SJCRH30 (cell line): ENCODE measurements at regions not wholly inside any gene's neighbourhood (a gene's known extent, or its start where the extent isn't known, plus 50 kb on each side); places are given as distances from the start of the nearest gene placed in this dataset.

Experiments used
- DNase-seq, 2 experiments: peaks; one replicate each; pipeline ENCODE4 v3.0.0-alpha.2; 2015 to 2020
- H3K27ac ChIP-seq: fragments of 250-450 bp; sonication (Bioruptor Pico); 2 replicates; pipeline ENCODE4 v1.5.1; 2020; ENCODE audit warnings: mild to moderate bottlenecking, moderate library complexity
- H3K27me3 ChIP-seq: fragments of 250-450 bp; sonication (Bioruptor Pico); 2 replicates; pipeline ENCODE4 v1.5.1; 2020; ENCODE audit warnings: mild to moderate bottlenecking, moderate library complexity
- H3K36me3 ChIP-seq: fragments of 250-450 bp; sonication (Bioruptor Pico); 2 replicates; pipeline ENCODE4 v1.5.1; 2020; ENCODE audit warnings: mild to moderate bottlenecking, moderate library complexity
- H3K4me1 ChIP-seq: fragments of 250-450 bp; sonication (Bioruptor Pico); 2 replicates; pipeline ENCODE4 v1.5.1; 2020; ENCODE audit warnings: mild to moderate bottlenecking, moderate library complexity
- H3K4me3 ChIP-seq: fragments of 250-450 bp; sonication (Bioruptor Pico); 2 replicates; pipeline ENCODE4 v1.5.1; 2020; ENCODE audit warnings: mild to moderate bottlenecking, moderate library complexity
- H3K9me3 ChIP-seq: fragments of 250-450 bp; sonication (Bioruptor Pico); replicated peaks from 2 replicates; pipeline ENCODE4 v1.5.1; 2020; ENCODE audit warnings: mild to moderate bottlenecking, moderate library complexity

DNA sequence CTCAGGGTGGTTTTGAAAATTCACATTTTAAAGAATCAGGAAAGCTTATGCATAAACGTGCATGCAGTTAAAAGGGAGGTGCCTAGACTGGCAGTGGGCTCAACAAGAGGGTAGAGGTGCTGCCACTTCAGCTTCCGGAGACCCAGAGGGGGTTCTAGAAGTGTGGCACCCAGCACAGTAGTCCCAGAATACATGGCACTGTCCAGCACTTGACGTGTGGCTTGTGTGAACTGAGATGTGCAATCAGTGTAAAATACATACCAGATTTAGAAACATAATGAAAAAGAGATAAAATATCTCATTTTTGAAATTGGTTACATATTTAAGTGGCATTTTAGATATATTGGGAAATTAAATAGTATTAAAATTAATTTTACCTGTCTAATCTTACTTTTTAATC is 89.3 kb downstream of the RIN2 start:
- Histone ChIP-seq H3K4me1 (peaks cover 12% of the 10 kb centered on the region), H3K9me3 (peaks cover 6% of the 10 kb centered on the region), H3K36me3 (no peaks in the 10 kb centered on the region), H3K4me3 (no peak overlapping the region), H3K27ac (no peak overlapping the region), H3K27me3 (no peaks in the 10 kb centered on the region)
- no peak for DNase-seq

DNA sequence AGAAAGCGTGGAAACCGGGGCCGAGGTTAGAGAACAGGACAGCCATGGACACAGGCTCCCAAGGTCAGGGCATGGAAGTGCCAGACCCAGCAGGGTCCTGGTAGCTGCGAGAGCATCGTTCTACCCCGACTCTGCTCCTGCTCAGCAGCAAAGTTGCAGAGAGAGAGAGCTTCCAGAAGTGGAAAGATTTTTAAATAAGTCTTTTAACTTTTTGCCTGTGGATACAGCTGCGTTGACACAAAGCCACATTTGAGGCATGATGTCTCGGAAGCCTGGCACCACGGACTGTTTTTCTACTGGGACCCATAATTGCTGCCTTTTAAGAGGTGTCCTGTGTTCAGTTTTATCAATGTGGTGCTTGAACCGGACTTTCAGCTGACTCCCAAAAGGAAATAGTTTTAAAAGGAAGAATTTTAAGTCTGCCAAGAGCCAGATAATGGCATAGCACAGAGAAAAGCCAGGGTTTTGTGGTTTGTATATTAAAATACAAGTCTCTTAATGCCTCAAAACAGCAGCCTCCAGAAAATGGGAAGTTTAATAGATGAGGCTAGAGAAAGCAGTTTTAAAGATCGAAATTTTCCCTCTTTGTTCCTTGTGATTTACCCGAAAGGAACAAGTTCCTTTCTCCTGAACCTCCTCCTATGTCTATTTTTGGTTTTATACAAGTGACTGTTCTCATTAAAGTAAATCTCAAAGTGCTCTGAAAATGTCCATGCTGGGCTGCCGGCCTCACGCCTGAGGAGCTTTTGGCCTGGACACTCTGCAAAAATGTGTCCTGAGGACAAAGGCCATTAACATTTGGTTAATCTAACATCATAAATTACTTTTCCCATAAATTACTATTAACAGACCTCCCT is 91.5 kb downstream of the RIN2 start:
- H3K4me3 ChIP-seq, result no peak overlapping the region
- no peak for DNase-seq
- no peaks in the 10 kb centered on the region for H3K36me3 ChIP-seq
- peaks cover 6% of the 10 kb centered on the region for H3K9me3 ChIP-seq
- H3K27ac ChIP-seq, result no peak overlapping the region
- H3K27me3 ChIP-seq, result no peaks in the 10 kb centered on the region
- peaks cover 12% of the 10 kb centered on the region for H3K4me1 ChIP-seq

DNA sequence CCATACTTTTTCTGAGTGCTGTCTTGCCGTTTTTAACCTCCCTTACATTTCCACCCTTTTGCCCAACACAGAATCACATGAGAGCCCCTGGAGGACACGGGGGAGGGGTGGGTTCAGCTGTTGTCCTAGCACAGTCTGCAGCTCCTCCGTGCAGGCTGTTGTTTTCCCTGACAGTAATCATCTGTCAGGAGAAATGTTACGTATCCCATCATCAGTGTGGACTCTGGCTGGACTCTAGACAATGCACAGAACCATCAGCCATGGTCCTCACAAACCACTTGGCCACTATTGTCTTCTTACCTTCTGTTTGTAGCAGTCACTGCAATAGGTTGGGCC is 92.1 kb downstream of the RIN2 start:
- peaks cover 12% of the 10 kb centered on the region for H3K4me1 ChIP-seq
- H3K4me3 ChIP-seq, result no peak overlapping the region
- no peaks in the 10 kb centered on the region for H3K27me3 ChIP-seq
- H3K9me3 ChIP-seq, result peaks cover 4% of the 10 kb centered on the region
- peak; percentile 62 to 68 for DNase-seq
- H3K27ac ChIP-seq, result no peak overlapping the region
- no peaks in the 10 kb centered on the region for H3K36me3 ChIP-seq

DNA sequence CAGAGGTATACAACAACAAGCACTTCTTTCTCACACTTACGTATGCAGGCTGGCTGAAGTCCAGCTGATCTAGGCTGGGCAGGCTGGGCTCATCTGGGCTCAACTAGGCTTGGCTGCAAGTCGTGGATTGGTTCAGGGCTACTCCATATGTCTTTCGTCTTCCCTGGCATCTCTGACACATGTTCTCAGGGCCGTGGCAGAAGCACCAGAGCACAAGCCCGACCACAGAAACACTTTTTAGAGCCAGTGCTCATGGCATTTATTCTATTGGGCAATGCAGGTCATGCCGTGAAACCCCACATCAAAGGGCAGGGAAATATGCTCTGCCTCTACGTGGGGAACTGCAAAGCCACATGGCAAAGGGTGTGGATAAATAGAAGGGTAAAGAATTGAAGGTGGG is 93.8 kb downstream of the RIN2 start:
- Histone ChIP-seq H3K36me3 (no peaks in the 10 kb centered on the region), H3K27ac (no peak overlapping the region), H3K9me3 (peaks cover 3% of the 10 kb centered on the region), H3K4me3 (no peak overlapping the region), H3K27me3 (no peaks in the 10 kb centered on the region), H3K4me1 (peaks cover 12% of the 10 kb centered on the region)
- DNase-seq, result no peak

DNA sequence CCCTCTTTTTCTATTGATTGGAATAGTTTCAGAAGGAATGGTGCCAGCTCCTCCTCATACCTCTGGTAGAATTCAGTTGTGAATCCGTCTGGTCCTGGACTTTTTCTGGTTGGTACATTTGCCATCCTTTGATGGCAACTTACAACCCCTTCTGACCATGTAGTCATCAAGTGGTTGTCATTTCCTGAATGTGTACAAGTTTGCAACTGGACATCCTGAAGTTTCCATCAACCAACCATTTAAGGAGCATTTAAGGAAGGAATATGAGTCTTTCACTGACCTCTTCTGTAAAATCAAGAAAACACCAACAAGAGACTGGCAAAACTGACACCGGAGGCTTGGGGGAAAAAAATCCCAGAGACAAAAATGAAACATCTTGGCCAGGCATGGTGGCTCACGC is 97.4 kb downstream of the RIN2 start:
- DNase-seq, result no peak

DNA sequence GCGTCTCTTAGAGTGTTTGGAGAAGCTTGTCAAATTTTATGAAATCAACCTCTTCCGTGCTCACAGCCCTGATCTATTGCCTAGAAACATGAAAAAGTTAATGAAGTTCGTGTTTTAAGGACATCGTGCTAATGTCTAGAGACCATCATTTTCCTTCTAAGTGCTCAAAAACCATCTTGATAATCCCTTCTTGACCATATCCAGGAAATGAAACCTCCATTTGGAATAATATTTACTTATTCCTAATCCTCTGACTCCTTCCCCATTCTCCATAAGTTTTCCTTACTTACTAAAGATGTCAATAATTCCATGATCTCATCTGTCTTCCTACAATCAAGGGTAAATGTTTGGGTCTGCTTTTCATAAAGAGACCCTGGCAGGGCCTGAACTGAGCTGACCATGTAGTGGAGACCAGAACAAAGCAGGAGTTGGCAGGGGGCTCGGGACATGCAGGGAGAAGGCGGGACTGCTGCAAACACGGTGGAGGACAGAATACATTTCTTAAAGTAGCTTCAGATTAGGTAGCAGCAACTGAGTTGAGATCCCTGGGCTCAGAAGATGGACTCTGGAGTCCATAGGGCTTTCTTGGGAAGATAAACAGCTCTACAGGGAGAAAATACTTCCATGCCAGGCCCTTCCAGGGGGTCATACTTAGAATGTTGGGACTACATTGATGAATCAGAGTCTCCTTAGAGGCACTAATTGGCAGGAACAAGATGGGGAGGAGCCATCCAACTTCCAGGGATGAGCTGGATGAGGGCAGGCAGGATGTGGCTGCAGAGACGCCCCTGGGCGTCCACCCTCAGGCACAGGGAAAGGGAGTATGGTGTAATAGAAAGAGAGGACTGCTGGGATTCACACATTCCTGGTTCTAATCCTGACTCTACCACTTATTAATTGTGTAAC is 100.7 kb downstream of the RIN2 start:
- Histone ChIP-seq H3K4me3 (no peak overlapping the region), H3K4me1 (peaks cover 3% of the 10 kb centered on the region; the same call in 1 of the 2 replicates), H3K27ac (no peak overlapping the region), H3K36me3 (no peaks in the 10 kb centered on the region), H3K27me3 (no peaks in the 10 kb centered on the region), H3K9me3 (no peaks in the 10 kb centered on the region)
- no peak for DNase-seq

More for the DNA sequence above, 97.4 kb downstream of the RIN2 start:
- Histone ChIP-seq H3K27ac (no peak overlapping the region), H3K4me3 (no peak overlapping the region), H3K9me3 (no peaks in the 10 kb centered on the region; the same call in 1 of the 2 replicates), H3K27me3 (no peaks in the 10 kb centered on the region), H3K4me1 (no peaks in the 10 kb centered on the region; the same call in none of the 2 replicates), H3K36me3 (no peaks in the 10 kb centered on the region)

DNA sequence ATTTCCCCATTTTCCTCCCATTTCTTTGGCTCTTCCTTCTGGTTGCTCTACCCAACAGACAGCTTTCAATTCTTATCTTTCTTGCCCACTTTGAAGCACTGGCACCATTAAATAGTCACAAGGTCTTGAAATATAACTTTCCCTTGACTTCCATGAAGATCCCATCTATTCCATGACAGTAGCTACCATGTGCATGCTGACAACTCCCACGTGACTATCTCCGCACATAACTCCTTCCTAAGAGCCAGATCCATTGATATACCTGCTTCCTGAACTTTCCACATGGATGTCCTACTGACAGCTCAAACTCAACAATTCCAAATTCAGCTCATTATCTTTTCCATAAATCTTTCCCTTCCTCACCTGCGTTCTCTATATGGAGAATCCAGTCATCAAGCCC is 101.4 kb downstream of the RIN2 start:
- no peaks in the 10 kb centered on the region for H3K9me3 ChIP-seq
- no peak overlapping the region for H3K4me3 ChIP-seq
- H3K27me3 ChIP-seq, result no peaks in the 10 kb centered on the region
- H3K27ac ChIP-seq, result no peak overlapping the region
- H3K4me1 ChIP-seq, result peaks cover 4% of the 10 kb centered on the region; the same call in 1 of the 2 replicates
- DNase-seq, result no peak
- no peaks in the 10 kb centered on the region for H3K36me3 ChIP-seq

DNA sequence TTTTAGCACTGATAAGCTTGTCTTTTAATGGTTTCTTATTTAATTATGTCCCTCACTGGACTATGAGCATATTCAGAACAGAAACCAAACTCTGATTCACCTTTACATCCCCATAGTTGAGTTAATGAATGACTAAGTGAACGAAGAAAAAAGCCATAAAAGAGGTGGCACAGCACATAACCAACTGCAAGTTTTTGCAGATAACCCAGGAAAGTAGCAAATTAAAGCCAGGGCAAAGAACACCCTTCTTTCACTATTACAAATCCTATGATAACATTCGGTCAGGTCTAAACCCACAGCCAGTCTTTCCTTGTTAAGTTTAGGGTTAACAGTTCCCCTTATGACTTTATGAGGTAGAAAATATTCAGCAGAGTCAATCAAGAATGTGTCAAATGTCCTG is 102.7 kb downstream of the RIN2 start:
- H3K27me3 ChIP-seq, result no peaks in the 10 kb centered on the region
- H3K4me3 ChIP-seq, result no peak overlapping the region
- no peaks in the 10 kb centered on the region for H3K36me3 ChIP-seq
- DNase-seq, result no peak
- peaks cover 4% of the 10 kb centered on the region; the same call in 1 of the 2 replicates for H3K4me1 ChIP-seq
- H3K27ac ChIP-seq, result no peak overlapping the region
- H3K9me3 ChIP-seq, result no peaks in the 10 kb centered on the region

DNA sequence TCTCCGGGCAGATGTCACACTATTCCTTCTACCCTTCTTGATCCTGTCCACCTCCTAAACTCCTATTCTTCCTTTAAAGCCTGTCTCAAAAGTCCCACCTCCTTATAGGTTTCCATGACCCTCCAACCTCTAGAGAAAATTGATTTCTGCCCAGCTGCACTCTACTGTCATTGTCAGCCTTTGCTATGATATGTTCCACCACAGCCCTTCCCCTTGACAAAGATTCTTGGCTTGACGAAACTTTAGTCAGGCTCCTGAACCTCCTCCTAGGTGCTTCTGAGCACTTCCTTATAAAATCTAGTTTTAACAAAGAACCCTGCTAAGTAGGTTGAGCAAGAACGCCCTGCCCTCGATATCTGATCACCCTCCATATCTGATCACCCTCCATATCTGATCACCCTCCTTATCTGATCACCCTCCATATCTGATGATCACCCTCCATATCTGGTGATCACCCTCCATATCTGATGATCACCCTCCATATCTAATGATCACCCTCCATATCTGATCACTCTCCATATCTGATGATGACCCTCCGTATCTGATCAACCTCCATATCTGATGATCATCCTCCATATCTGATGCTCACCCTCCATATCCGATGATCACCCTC is 103.2 kb downstream of the RIN2 start:
- no peaks in the 10 kb centered on the region for H3K36me3 ChIP-seq
- no peak for DNase-seq

DNA sequence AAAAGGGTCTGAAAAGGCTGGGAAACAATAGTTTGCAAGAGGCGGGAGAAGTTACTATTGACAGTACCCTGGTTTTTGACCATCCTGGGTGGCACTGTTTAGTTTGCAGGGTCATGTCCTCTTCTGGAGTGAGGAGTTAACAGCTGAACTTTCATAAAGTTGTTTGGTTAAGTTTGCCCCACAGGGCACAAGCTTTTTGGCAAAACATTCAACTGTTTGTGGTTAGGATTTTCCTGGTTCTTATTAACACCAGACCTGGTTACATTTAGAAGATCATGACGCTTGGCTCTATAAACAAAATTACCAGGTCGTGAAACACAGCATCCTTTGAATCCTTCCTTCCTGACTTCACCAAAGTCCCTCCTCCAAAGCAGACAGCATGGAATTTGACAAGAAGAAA is 106.1 kb downstream of the RIN2 start:
- no peak for DNase-seq
- no peaks in the 10 kb centered on the region for H3K9me3 ChIP-seq

More for the DNA sequence above, 103.2 kb downstream of the RIN2 start:
- Histone ChIP-seq H3K27ac (no peak overlapping the region), H3K9me3 (no peaks in the 10 kb centered on the region), H3K4me1 (peaks cover 4% of the 10 kb centered on the region; the same call in 1 of the 2 replicates), H3K4me3 (no peak overlapping the region), H3K27me3 (no peaks in the 10 kb centered on the region)

DNA sequence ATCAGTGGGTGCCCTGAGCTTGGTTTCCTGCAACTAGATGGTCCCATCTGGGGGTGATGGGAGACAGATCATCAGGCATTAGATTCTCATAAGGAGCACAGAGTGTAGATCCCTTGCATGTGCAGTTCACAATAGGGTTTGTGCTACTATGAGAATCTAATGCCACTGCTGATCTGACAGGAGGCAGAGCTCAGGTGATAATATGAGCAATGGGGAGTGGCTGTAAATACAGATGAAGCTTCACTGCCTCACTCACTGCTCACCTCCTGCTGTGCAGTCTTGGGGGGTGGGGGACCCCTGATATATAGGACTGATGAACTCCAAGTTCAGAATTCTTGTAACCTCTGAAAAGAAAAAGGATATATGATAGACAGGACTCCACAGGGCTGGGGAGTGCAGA is 108.0 kb downstream of the RIN2 start:
- DNase-seq, result no peak
- Histone ChIP-seq H3K36me3 (no peaks in the 10 kb centered on the region; the same call in 1 of the 2 replicates), H3K4me1 (peaks cover 4% of the 10 kb centered on the region; the same call in 1 of the 2 replicates), H3K9me3 (no peaks in the 10 kb centered on the region), H3K27ac (no peak overlapping the region), H3K4me3 (no peak overlapping the region), H3K27me3 (no peaks in the 10 kb centered on the region)

More for the DNA sequence above, 106.1 kb downstream of the RIN2 start:
- H3K4me3 ChIP-seq, result no peak overlapping the region
- no peaks in the 10 kb centered on the region for H3K27me3 ChIP-seq
- H3K4me1 ChIP-seq, result peaks cover 4% of the 10 kb centered on the region; the same call in 1 of the 2 replicates
- no peaks in the 10 kb centered on the region; the same call in 1 of the 2 replicates for H3K36me3 ChIP-seq
- no peak overlapping the region for H3K27ac ChIP-seq

DNA sequence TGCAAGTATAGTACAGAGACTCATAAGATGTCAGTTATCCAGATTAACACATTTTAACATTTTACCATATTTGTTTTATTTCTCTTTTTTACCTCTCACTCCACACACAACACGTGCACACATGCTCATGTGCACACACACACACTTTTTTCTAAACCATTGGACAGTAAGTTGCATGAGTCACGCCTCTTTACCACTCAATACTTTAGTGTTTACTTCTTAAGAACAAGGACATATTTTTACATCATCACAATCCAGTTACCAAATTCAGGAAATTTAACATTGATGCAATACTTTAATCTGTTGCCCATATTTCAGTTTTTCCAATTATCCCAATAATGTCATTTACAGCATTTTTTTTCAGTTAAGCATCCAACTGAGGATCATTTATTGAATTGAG is 109.0 kb downstream of the RIN2 start:
- no peaks in the 10 kb centered on the region for H3K27me3 ChIP-seq
- DNase-seq, result no peak
- H3K27ac ChIP-seq, result no peak overlapping the region

DNA sequence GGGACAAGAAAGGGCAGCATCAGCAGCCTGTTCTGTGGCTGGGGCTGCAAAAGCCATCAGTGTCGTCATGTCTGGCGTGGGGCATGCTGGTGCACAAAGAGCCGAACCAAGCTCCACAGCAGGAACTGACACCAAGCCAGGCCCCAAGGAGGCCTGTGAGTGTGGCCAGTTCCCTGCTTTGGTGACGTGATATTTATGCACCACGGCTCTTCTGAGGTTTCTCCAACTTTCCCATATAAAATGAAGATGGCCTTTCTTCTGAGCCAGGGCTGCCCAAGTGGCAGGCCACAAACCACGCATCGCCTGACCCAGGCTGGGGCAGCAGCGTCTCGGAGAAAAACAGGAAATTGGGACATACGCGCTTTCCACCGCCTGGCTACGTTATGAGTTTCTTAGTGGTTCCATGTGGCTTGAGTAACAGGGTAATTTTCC is 109.9 kb downstream of the RIN2 start:
- Histone ChIP-seq H3K36me3 (no peaks in the 10 kb centered on the region; the same call in 1 of the 2 replicates), H3K27me3 (no peaks in the 10 kb centered on the region), H3K27ac (no peak overlapping the region), H3K4me3 (no peak overlapping the region), H3K4me1 (peaks cover 4% of the 10 kb centered on the region; the same call in 1 of the 2 replicates), H3K9me3 (no peaks in the 10 kb centered on the region; the same call in 1 of the 2 replicates)
- DNase-seq, result no peak

More for the DNA sequence above, 109.0 kb downstream of the RIN2 start:
- H3K4me1 ChIP-seq, result peaks cover 4% of the 10 kb centered on the region; the same call in 1 of the 2 replicates
- H3K4me3 ChIP-seq, result no peak overlapping the region
- H3K36me3 ChIP-seq, result no peaks in the 10 kb centered on the region; the same call in 1 of the 2 replicates
- no peaks in the 10 kb centered on the region for H3K9me3 ChIP-seq

DNA sequence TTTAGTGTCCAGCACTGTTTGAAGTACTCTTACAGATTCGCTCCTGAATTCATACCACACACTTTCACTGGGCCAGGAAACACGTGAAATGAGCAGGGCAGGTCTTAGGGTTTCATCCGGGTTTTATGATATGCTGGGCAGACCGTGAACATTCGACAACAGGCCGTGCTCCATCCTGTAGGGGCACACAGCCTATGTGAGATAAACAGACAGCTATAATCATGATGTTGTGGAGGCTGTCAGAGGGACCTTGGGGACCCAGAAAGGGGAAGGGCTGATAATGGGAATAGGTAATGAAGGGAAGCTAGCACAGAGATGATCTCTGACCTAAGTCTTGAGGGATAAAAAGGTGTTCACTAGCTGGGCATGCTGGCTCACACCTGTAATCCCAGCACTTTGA is 110.4 kb downstream of the RIN2 start:
- H3K27ac ChIP-seq, result no peak overlapping the region
- no peaks in the 10 kb centered on the region; the same call in 1 of the 2 replicates for H3K36me3 ChIP-seq
- no peak overlapping the region for H3K4me3 ChIP-seq
- peaks cover 3% of the 10 kb centered on the region; the same call in 1 of the 2 replicates for H3K4me1 ChIP-seq
- H3K9me3 ChIP-seq, result peaks cover 2% of the 10 kb centered on the region
- no peak for DNase-seq
- no peaks in the 10 kb centered on the region for H3K27me3 ChIP-seq
